ENCODE measurements at regions not wholly inside any gene's neighbourhood (a gene's known extent, or its start where the extent isn't known, plus 50 kb on each side); places are given as distances from the start of the nearest gene placed in this dataset.

DNA sequence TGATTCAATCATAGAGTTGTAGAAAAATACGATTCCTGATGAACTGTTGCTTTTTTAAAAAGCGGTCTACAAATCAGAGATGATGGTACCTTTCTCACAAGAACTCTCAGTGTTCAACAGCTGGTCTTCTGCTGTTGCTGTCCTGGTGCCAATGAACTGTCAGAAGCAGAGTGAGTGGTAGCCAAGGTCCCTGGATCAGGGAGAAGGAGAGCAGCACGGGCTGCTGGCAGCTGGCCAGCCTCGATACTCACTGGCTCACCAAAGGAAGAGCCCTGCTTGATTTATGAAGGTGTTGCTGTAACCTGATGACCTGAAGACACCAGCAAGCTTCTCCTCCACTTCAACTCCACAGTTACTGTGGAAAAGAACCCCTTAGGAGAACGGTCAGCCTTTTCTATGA lies 300.8 kb upstream of the SOX11 start:
- DNase-seq (ENCODE audit: low spot score): no peak

DNA sequence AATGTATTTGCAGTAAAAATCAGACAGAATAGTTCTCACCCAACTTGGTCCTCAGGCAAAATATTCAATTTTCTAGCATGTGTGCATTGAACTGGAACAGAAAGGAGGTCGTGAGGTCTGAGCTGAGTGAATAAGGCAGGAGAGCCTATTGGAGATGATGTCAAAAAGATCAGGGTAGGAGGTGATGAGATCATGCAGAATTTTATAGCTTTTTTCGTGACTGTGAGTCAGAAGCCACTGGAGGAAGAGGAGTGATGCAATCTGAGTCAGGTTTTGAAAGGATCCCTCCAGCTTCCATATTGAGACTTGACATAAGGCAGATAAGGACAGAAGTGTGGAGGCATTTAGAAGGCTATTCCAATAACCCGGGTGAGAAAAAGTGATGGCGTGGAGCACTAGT lies 299.5 kb upstream of the SOX11 start:
- no peak for DNase-seq (ENCODE audit: low spot score)

DNA sequence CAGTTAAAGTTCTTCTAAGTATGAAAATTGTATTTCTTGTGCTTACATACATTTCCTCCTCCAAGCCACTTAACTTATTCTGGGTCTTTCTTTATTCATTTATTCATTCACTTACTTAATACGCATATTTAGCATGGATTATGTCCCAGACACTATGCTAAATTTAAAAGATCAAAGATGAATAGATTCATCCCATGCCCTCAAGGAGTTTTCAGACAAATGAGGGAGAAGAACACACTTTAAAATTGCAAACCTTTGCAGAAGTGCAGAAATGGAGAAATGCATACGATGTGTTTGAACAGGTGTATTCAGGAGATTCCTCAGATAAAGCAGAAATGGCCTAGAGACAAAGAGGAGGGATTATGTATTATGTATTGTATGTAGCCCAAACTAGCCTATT lies 298.7 kb upstream of the SOX11 start:
- DNase-seq (ENCODE audit: low spot score): no peak

DNA sequence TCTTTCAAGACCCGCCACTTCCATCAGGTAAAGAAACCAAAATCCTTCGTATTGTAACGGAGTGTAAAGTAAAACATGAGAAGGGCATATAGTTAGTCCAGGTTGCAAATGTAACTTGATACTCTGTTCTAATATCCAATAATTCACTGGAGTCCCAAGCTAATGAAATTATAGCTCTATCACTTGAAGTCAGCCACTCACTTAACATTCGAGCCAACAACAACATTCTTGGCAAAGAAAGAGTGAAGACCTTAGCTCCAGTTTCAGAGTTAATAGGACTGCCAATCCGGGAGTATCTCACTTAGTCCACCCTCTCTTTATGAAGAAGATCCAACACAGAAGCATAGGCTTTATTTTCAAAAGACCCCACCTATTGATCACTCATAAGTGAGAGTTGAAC lies 298.0 kb upstream of the SOX11 start:
- DNase-seq (ENCODE audit: low spot score): peak; percentile 15

DNA sequence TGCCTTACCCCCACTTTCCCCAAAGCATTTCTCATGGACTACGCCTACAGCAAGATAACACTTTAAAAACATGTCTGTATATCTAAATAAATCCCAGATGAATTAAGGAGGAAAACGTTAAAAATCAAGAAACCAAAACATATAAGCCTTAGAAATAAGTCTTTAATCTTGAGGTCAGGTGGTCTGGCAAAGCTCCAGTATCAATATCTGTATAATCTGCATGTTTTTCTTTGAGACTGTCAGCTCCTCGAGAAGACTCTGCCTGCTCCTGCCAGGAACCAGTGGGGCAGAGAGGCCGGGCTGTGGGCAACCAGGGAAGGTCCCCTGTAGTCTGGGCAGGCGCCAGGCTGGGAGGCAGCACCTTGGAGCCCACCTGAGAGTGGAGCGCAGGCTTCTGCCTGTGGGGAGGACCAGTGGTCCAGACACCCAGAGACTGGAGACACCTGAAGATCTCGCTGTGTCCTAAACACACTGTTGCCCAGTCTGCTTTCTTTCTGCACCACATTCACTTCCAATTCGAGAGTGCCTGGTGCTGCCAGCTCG lies 291.0 kb upstream of the SOX11 start:
- DNase-seq (ENCODE audit: low spot score): no peak

DNA sequence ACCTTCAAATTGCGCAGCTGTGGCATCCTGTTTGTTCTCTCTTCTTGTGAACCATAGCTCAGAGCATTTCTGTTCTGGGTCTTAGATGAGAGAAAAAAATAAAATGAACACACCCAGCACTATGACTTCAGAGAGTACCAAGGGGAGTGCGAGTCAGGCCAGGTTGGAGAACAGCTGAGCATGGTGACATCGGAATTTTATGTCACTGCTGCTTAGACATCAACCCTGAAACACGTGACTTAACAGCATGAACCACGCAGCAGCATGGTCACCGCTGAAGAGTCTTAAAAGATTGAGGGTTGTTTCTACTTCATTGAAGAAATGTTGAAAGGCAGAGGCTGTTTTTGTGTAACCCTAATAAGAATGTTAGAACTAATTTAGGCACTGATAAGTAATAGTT lies 288.8 kb upstream of the SOX11 start:
- no peak for DNase-seq (ENCODE audit: low spot score)

DNA sequence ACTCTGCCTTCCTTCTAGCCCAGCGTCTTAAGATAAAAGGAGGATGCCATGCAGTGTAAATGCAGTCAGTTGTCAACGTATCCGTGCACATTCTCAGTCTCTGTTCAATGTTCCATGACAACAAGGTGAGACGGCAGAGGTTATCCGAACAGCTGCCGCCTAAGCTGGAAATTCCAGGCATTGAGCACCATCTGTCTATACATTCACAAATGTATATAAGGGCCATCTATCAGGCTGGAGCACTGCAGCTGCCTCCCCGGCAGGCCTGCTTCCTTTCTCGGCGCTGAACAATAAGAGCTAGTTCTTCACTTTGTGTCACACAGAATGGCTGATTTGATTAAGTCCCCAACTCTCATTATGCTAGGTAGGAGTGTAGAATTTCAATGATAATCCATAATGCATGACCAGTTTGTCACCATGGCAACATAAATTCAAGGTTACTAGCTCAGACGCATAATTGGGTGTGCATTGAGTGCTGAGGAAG lies 282.2 kb upstream of the SOX11 start:
- DNase-seq (ENCODE audit: low spot score): peak; percentile 99

DNA sequence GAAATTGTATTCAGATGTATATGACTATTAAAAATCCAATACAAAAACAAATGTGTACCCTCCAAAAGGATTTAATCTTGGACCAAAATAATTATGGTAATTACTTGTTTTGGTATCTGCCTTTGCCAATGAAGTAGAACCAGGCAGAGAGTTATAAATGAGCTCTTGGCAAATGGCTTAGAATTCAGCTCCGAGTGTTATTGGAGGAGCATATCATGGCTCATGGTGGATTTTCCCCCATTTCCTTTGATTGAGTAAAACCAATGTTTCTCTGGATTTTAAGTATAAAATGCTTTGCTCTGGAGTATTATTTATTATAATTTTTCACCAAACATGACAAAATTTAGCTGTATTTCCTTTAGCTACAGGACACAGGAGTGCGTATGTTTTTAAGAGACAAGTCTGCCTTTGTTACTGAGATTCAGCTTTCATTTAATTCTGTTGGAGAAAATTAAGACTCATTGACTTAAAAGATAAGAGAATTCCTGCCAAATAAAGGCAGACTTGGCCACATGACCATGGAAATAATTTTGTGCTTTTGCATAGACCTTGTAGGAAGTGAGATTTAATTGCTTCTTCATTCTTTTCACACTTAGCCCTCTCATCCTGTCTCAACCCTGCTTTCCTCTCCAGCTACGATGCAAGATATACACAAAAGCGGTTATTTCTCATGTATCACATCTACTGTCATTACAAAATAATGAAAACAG lies 281.0 kb upstream of the SOX11 start:
- peak; percentile 22 for DNase-seq (ENCODE audit: low spot score)

DNA sequence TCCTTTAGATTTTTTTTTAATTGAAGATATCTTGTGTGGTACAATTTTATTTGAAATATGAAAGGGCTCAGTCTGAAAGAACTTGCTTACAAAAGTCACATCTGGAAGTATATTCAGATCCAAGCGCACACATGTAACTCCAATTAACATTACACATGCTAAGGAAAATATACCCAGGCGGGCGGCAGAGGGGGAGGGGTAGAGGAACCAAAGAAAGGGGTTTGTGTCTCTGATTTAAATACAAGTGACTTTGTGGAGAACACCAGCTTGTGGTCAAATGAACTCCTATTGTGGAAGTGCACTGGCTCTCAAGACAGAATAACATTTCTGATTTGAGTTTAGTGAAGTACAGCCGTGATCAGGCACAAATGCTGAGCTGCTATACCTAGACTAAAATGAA lies 280.2 kb upstream of the SOX11 start:
- DNase-seq (ENCODE audit: low spot score): no peak

DNA sequence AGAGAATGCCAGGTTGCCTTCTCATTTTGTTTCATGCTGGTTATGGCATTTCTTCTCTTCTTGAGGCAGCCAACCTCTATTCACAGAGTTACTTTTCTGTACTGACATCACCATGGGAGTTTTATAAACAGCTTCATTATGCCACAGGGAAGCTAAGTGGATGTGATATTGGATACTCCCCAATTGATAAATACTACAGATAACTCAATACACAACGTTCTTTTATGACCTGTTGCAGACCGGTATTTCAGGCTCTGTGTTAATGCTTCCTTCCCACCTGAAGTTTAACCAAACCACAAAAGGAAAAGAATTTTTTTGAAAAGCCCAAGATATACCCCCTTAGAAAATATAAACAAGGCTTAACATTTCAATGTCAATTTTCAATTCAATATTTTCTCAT lies 258.3 kb upstream of the SOX11 start:
- no peak for DNase-seq (ENCODE audit: low spot score)

DNA sequence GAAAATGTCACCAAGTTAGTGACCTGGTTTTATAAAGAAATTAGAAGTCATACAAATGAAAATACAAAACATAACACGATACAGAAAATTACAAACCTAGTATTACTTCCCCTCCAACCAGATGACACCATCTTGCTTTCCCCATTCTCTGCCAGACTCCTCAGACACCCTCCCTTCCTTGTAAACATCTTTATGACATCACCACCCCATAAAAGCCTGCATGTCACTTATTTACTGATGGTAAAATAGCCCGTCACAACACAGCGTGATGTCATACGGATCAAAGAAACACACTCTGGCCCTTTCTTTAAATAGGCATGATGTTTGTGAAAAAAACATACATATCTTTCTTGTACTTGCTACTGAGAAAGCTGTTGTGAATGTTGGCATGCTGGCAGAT lies 254.8 kb upstream of the SOX11 start:
- no peak for DNase-seq (ENCODE audit: low spot score)

DNA sequence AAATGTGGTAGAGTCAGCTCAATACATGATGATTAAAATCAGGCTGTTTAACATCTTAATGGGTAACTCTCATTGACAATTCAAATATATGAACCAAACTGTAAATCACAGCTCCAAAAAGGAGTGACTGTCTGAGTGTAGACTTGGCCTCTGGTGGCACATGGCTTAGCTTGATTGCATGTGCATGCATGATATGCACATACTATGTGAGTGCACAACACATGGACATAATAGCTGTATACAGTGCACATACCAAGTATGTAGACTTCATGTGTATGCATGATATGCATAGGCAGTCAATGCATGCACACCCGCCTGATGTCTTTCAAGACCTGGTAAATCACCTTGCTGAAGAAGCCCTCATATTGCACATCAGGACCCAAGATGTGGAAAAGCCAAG lies 252.0 kb upstream of the SOX11 start:
- DNase-seq (ENCODE audit: low spot score): no peak

DNA sequence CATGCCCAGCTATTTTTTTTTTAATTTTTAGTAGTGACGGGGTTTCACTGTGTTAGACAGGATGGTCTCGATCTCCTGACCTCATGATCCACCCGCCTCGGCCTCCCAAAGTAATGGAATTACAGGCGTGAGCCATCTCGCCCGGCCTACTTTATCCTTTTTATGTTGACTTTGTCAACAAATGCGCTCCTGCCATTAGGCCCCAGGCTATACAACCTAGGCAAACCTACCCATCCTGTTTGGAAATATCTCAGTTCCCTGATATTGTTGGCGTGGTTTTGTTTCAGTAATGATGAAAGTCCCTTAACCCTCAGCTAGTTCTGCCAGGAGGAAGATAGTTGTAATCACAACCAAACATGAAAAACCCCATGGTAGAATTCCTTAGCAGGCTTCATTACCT lies 249.4 kb upstream of the SOX11 start:
- DNase-seq (ENCODE audit: low spot score): no peak

DNA sequence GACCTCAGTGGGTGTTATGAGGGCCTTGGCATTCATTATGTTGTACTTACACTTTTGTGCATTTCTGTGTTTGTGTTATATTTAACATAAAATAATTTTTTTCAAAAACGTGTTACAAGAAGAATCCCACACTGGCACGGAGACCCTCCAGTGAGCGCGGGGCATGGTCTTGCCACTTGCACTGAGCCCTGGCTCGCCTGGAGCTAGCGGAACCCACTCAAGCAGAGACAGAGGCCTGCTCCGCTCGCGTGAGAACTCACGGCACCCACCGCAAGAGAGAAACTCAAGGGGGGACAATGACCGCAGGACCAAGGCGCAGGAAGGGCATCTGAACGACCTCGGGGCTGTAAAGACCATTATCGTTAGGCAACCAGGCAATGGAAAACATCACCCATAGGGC lies 248.0 kb upstream of the SOX11 start:
- DNase-seq (ENCODE audit: low spot score): no peak

DNA sequence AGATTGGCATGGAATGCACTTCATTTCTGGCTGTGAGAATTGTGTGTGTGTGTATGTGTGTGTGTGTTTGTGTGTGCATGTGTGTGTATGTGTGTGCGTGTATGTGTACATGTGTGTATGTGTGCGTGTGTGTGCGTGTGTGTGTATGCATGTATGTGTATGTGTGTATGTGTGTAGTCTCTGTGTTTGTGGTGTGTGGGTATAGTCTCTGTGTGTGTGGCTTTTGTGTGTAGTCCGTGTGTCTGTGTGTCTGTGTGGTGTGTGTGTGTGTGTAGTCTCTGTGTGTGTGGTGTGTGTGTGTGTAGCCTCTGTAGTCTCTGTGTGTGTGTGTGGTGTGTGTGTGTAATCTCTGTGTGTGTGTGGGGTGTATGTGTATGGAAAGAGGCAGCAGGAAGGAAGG lies 247.3 kb upstream of the SOX11 start:
- DNase-seq (ENCODE audit: low spot score): no peak

DNA sequence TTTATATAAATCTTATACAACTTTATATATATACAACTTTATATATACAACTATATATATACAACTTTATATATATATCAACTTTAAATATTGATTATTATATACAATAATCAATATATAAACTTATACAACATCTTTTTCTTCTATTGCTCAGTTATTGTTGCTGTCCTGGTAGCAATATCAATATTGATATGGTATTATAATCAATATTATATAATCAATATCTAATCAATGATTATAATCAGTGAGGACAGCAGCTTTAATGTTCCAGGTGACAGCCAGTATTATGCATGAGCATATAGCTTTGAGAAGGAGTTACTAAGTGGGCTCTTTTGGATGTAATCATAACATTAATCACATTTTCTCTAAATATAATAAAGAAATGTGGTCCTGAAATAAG lies 242.3 kb upstream of the SOX11 start:
- DNase-seq (ENCODE audit: low spot score): no peak

DNA sequence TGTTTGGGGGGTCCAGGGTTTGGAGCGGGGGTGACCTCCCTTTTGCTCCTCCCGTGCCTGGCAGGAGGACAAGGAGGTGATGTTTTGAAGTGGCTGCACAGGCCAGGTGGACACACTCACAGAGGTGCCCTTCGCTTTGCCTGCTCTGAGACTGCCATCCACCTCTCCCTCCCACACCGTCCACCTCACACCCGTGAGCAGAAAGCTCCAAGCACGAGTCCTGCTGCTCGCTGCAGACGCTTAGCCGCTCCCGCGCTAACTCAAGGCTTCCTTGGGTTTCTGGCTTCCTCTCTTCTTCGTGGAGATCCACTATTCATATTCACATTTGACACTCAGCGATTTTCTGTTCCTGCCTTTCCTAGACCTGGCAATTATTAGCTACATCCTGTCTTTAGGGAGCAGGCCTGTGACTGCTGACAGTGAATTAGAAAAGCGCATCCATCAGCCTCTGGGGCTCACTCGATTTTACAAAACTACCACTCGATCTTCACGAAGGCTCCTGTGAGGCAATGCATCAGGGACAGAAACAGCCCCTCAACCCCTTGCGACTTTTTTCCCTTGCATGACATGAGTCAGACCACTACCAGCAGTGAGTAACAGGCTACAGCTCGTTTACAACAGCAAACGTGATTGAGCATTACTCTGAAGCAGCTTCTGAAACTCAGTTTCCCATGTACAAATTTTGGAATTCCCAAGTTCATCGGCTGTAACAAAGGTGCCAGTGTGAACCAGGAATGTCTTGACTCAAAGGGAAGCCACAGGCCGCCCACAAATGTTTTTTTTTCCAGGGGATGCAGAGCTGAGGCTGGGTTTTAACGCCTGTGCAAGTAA lies 238.7 kb upstream of the SOX11 start:
- DNase-seq (ENCODE audit: low spot score): peak; percentile 38

DNA sequence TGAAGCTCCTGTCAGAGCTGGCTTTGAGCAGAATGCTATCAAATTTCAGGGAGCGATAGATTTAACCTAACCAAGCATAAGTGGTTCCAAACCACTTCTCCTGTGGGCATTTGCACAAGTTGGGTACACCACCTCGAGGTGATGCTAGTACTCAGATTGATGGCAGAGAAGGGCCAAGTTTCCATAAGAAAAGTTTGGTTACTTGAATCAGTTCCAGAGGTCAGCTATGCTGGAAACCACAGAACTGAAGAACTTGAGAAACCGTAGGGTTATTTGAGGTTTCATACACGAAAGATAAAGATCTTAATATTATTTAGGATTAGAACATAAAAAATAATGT lies 238.2 kb upstream of the SOX11 start:
- DNase-seq (ENCODE audit: low spot score): no peak

DNA sequence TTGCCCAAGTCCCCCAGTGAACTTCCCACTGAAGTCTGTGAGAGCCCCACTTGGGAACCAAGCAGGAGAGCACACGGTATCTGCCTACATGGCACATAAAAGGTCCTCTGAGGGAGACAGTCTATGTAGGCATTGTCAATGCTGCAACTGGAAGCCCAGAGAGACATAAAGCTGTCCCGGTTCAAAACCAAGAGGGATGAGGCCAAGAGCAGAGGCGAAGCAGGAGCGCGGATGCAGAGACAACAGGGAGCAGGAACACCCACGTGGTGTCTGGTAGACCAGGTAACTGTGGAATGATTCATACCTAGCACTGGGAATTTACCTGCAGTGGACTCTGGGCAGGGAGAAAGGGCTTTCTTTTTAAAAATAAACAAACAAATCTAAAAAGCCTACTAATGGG lies 233.1 kb upstream of the SOX11 start:
- DNase-seq (ENCODE audit: low spot score): no peak

DNA sequence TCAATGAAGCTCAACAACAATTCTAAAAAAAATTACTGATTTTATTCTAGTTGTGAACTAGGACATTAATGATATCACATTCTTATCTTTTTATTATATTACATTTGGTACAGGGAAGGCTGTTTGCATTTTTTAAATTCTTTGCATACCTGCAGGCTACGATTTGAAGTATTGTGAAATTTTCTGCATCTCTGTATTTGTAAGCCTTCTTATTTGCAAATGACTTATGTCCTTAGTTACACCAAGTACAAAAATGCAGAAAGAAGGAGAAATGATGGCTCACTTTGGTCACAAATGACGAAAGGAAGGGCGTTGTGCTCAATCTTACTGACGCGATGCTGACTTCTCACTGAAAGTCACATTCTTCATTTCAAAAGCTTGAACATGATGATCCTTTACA lies 227.5 kb upstream of the SOX11 start:
- DNase-seq (ENCODE audit: low spot score): no peak

DNA sequence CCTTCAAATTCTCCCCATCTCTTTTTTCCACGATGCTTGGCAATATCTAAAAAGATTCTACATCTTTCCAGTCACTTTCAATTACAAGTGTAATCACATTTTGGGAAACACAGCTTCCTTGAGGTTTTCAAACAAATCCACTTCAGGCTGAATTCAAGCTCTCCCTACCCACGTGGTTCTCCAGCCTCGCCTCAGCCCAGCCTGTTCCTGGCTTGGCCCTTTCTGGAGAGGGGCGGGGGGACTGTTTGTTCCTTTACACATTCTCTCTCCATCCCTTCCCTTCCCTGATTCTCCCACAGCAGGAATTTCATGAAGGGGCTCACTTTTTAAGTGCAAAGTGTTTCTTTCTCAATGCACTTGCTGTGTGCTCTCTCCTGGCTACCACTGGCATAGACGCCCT lies 226.3 kb upstream of the SOX11 start:
- no peak for DNase-seq (ENCODE audit: low spot score)

DNA sequence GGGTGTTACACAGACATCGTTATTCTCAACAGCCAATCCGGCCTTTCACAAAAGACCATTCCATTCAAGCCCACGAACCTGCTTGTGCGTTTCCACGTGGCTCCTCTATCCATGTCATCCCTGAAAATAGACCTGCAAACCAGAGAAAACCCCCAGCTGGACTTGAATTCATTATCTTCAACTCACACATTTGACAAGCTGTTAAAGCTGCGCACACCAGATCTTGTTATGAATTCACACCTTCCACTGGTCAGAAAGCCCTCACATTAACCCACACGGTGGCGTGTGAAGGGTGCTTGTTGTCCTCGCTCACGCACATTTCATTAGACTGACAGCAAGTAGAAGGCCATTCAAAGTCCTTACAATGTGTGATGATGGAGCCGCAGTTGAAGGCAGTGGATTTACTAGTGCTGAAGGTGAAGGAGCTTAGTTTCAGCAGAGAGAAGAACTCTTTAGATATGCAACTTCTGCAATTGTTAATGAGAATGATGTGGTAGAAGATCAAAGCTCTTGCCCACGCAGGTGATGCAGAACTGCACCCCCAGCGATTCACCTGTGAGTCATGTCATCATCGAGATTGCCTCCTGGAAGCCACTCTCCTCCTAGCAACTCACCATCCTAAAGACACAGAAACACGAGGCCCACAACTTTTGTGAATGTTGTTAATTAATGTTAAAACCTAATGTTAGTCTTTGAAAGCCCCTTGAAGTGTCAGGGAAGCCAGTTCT lies 224.8 kb upstream of the SOX11 start:
- DNase-seq (ENCODE audit: low spot score): no peak
